T-cell (primary cell): ENCODE measurements at regions not wholly inside any gene's neighbourhood (a gene's known extent, or its start where the extent isn't known, plus 50 kb on each side); places are given as distances from the start of the nearest gene placed in this dataset.

Source experiments
- ATAC-seq, 4 experiments: fragments of 200-7000 bp in 3 of 4; fragments of 150-1000 bp in 1 of 4; cut with Tn5 transposase; replicated peaks in 1 of 4; 1 replicate in 3 of 4; 2 replicates in 1 of 4; pipeline ENCODE4 v1.10.0; 2021; ENCODE audit warnings: moderate library complexity in 3 of 4, mild to moderate bottlenecking in 2 of 4, moderate number of reproducible peaks in 1 of 4
- CTCF ChIA-PET, 2 donors: fragments of 300-600 bp; sonication (Branson Sonifier 250); formaldehyde crosslinking; loops; one replicate each; lab custom pipeline; 2022; ENCODE audit warnings: antibody characterized with exemption in 2 of 2; lab: Charles Lee
- POLR2A ChIA-PET, 2 donors: fragments of 300-600 bp; sonication (Branson Sonifier 250); formaldehyde crosslinking; loops; one replicate each; lab custom pipeline; 2022; ENCODE audit warnings: antibody characterized with exemption in 2 of 2; lab: Charles Lee
- DNase-seq, 35 experiments: peaks; one replicate each; pipeline versions ENCODE4 v3.0.0 to v3.0.0-alpha.2; 2013 to 2023
- H3K27ac ChIP-seq: one replicate; pipeline ENCODE4 v1.5.1; 2013; ENCODE audit warnings: low read length
- H3K27me3 ChIP-seq, 2 experiments: replicated peaks in 1 of 2; 1 replicate in 1 of 2; 2 replicates in 1 of 2; pipeline versions ENCODE4 v1.6.1 to v1.7.0; 2013; ENCODE audit warnings: low read length in 1 of 2, mixed read lengths in 1 of 2; ENCODE audit not compliant: control insufficient read depth in 2 of 2, insufficient read depth in 2 of 2; ENCODE audit errors: extremely low read depth in 1 of 2
- H3K36me3 ChIP-seq, 2 donors: 1 replicate in 1 of 2; 2 replicates in 1 of 2; pipeline versions ENCODE4 v1.6.1 to v1.7.0; 2013; ENCODE audit warnings: low read length in 1 of 2; ENCODE audit not compliant: control insufficient read depth in 2 of 2, insufficient read depth in 1 of 2; ENCODE audit errors: extremely low read depth in 1 of 2
- H3K4me1 ChIP-seq, 2 experiments: 1 replicate in 1 of 2; 2 replicates in 1 of 2; pipeline versions ENCODE4 v1.6.1 to v1.7.0; 2013; ENCODE audit warnings: low read length in 2 of 2, mixed read lengths in 1 of 2; ENCODE audit not compliant: insufficient read depth in 2 of 2, control insufficient read depth in 1 of 2; ENCODE audit errors: extremely low read depth in 1 of 2
- H3K4me3 ChIP-seq, 2 donors: 1 replicate in 1 of 2; 2 replicates in 1 of 2; pipeline versions ENCODE4 v1.5.1 to v1.7.0; 2013; ENCODE audit warnings: mild to moderate bottlenecking in 2 of 2, low read length in 1 of 2, moderate library complexity in 1 of 2; ENCODE audit not compliant: control insufficient read depth in 1 of 2; ENCODE audit errors: extremely low read depth in 1 of 2
- H3K9me3 ChIP-seq: 2 replicates; pipeline ENCODE4 v1.7.0; 2013
- H3K27ac Mint-ChIP-seq, 2 donors: one replicate each; pipeline ENCODE4 v1.8.0; 2020 to 2021; ENCODE audit warnings: mild to moderate bottlenecking in 2 of 2, mixed read lengths in 2 of 2
- H3K27me3 Mint-ChIP-seq, 2 donors: one replicate each; pipeline ENCODE4 v1.8.0; 2021 to 2022; ENCODE audit warnings: mixed read lengths in 2 of 2
- H3K36me3 Mint-ChIP-seq: one replicate; pipeline ENCODE4 v1.8.0; 2021; ENCODE audit warnings: mixed read lengths
- H3K4me1 Mint-ChIP-seq, 3 donors: one replicate each; pipeline ENCODE4 v1.8.0; 2020 to 2022; ENCODE audit warnings: mixed read lengths in 3 of 3, mild to moderate bottlenecking in 1 of 3
- H3K4me3 Mint-ChIP-seq, 3 donors: one replicate each; pipeline ENCODE4 v1.8.0; 2020 to 2022; ENCODE audit warnings: mild to moderate bottlenecking in 3 of 3, mixed read lengths in 3 of 3, moderate library complexity in 3 of 3
- H3K9me3 Mint-ChIP-seq, 3 donors: one replicate each; pipeline ENCODE4 v1.8.0; 2020 to 2022; ENCODE audit warnings: mixed read lengths in 3 of 3
- WGBS: methylation state at CpG from one replicate; pipeline ENCODE4 v1.1.5; 2013; ENCODE audit warnings: missing lambda C conversion rate; ENCODE audit not compliant: insufficient coverage; 5-methylcytosine and 5-hydroxymethylcytosine counted together

- DNase-seq = no peak
- H3K27ac ChIP-seq = no peak overlapping the region
- H3K9me3 ChIP-seq = no peaks in the 10 kb centered on the region
- H3K36me3 ChIP-seq = no peaks in the 10 kb centered on the region
- H3K36me3 Mint-ChIP-seq = no peaks in the 10 kb centered on the region
- no peaks in the 10 kb centered on the region for H3K4me1 Mint-ChIP-seq
- no peak overlapping the region for H3K4me3 Mint-ChIP-seq
- ChIA-PET POLR2A (no interaction called here), CTCF (no interaction called here)
- peaks cover 0 to under 1% of the 10 kb centered on the region in 2 donors for H3K27me3 Mint-ChIP-seq
- no peaks in the 10 kb centered on the region for H3K4me1 ChIP-seq
- no peak overlapping the region for H3K27ac Mint-ChIP-seq
- no peak overlapping the region for H3K4me3 ChIP-seq
- ATAC-seq = no peak
- H3K27me3 ChIP-seq = no peaks in the 10 kb centered on the region
- WGBS = 89% methylated on average over 1 of the region's 3 CpGs
- peaks cover 0 to 6% (median 5%) of the 10 kb centered on the region in 3 donors for H3K9me3 Mint-ChIP-seq
Observed at GRCh38 chr15:45834622-45835021, 199.8 kb downstream of the SQOR start.

GRCh38 chr15:45842151-45842550 is 207.3 kb downstream of the SQOR start:
- CTCF ChIA-PET = no interaction called here
- no peaks in the 10 kb centered on the region for H3K9me3 Mint-ChIP-seq
- Histone ChIP-seq H3K27ac (no peak overlapping the region), H3K27me3 (peaks cover 0 to 10% of the 10 kb centered on the region in 2 experiments), H3K36me3 (no peaks in the 10 kb centered on the region), H3K4me3 (no peak overlapping the region), H3K4me1 (no peaks in the 10 kb centered on the region), H3K9me3 (no peaks in the 10 kb centered on the region)
- H3K4me3 Mint-ChIP-seq = no peak overlapping the region
- DNase-seq = no peak
- no peaks in the 10 kb centered on the region for H3K4me1 Mint-ChIP-seq
- H3K27ac Mint-ChIP-seq = no peak overlapping the region
- no peak for ATAC-seq
- POLR2A ChIA-PET = no interaction called here
- peaks cover 23 to 25% of the 10 kb centered on the region in 2 donors for H3K27me3 Mint-ChIP-seq
- no CpG with 5 or more reads among the region's 1 CpG for WGBS
- H3K36me3 Mint-ChIP-seq = no peaks in the 10 kb centered on the region

- H3K9me3 Mint-ChIP-seq = peaks cover 0 to 7% (median 5%) of the 10 kb centered on the region in 3 donors
- Histone ChIP-seq H3K9me3 (no peaks in the 10 kb centered on the region), H3K4me3 (no peak overlapping the region), H3K27me3 (no peaks in the 10 kb centered on the region), H3K36me3 (no peaks in the 10 kb centered on the region), H3K27ac (no peak overlapping the region), H3K4me1 (no peaks in the 10 kb centered on the region)
- DNase-seq = no peak
- CTCF ChIA-PET = interaction anchor here in 1 of 2 donors (0.6 kb wide), 1 partner anchor 233 kb away, joined by 3 read pairs; no protein-coding TSS in a partner anchor
- no peaks in the 10 kb centered on the region for H3K36me3 Mint-ChIP-seq
- POLR2A ChIA-PET = no interaction called here
- ATAC-seq = no peak
- 62% methylated on average over 3 of the region's 4 CpGs for WGBS
- H3K4me1 Mint-ChIP-seq = no peaks in the 10 kb centered on the region
- peaks cover 2 to 13% of the 10 kb centered on the region in 2 donors for H3K27me3 Mint-ChIP-seq
- H3K4me3 Mint-ChIP-seq = no peak overlapping the region
- no peak overlapping the region for H3K27ac Mint-ChIP-seq
Observed at GRCh38 chr15:45847645-45848044, 212.8 kb downstream of the SQOR start.

GRCh38 chr15:45849136-45849535 is 214.3 kb downstream of the SQOR start:
- DNase-seq (no peak), ATAC-seq (no peak)
- H3K36me3 Mint-ChIP-seq = no peaks in the 10 kb centered on the region
- no CpG with 5 or more reads among the region's 3 CpGs for WGBS
- H3K9me3 Mint-ChIP-seq = peaks cover 0 to 7% (median 5%) of the 10 kb centered on the region in 3 donors
- Histone ChIP-seq H3K4me3 (no peak overlapping the region), H3K4me1 (no peaks in the 10 kb centered on the region), H3K9me3 (no peaks in the 10 kb centered on the region), H3K27ac (no peak overlapping the region), H3K36me3 (no peaks in the 10 kb centered on the region), H3K27me3 (no peaks in the 10 kb centered on the region)
- no peaks in the 10 kb centered on the region for H3K4me1 Mint-ChIP-seq
- no peak overlapping the region for H3K4me3 Mint-ChIP-seq
- CTCF ChIA-PET = no interaction called here
- H3K27me3 Mint-ChIP-seq = peaks cover 4% of the 10 kb centered on the region in 2 donors
- POLR2A ChIA-PET = no interaction called here
- H3K27ac Mint-ChIP-seq = no peak overlapping the region

GRCh38 chr15:45854455-45855202 is 219.8 kb downstream of the SQOR start:
- no peaks in the 10 kb centered on the region for H3K36me3 ChIP-seq
- no peaks in the 10 kb centered on the region for H3K36me3 Mint-ChIP-seq
- POLR2A ChIA-PET = no interaction called here
- no peak overlapping the region for H3K27ac ChIP-seq
- H3K27ac Mint-ChIP-seq = no peak overlapping the region
- peaks cover 4 to 9% of the 10 kb centered on the region in 2 donors for H3K27me3 Mint-ChIP-seq
- H3K4me3 Mint-ChIP-seq = no peak overlapping the region
- WGBS = 100% methylated on average over 1 of the region's 6 CpGs
- H3K9me3 Mint-ChIP-seq = peaks cover 0 to 7% (median 5%) of the 10 kb centered on the region in 3 donors
- H3K9me3 ChIP-seq = no peaks in the 10 kb centered on the region
- CTCF ChIA-PET = no interaction called here
- ATAC-seq (no peak), DNase-seq (no peak)
- H3K4me3 ChIP-seq = no peak overlapping the region
- no peaks in the 10 kb centered on the region for H3K4me1 ChIP-seq
- no peaks in the 10 kb centered on the region for H3K4me1 Mint-ChIP-seq
- H3K27me3 ChIP-seq = no peaks in the 10 kb centered on the region

- Mint-ChIP-seq H3K27me3 (peaks cover 4 to 9% of the 10 kb centered on the region in 2 donors), H3K4me3 (no peak overlapping the region), H3K9me3 (peaks cover 0 to 4% (median 2%) of the 10 kb centered on the region in 3 donors), H3K27ac (no peak overlapping the region), H3K4me1 (no peaks in the 10 kb centered on the region), H3K36me3 (no peaks in the 10 kb centered on the region)
- Histone ChIP-seq H3K27me3 (no peaks in the 10 kb centered on the region), H3K36me3 (no peaks in the 10 kb centered on the region), H3K9me3 (no peaks in the 10 kb centered on the region), H3K4me3 (no peak overlapping the region), H3K27ac (no peak overlapping the region), H3K4me1 (no peaks in the 10 kb centered on the region)
- ATAC-seq (no peak), DNase-seq (no peak)
- ChIA-PET CTCF (no interaction called here), POLR2A (no interaction called here)
- 68% methylated on average over 3 of the region's 4 CpGs for WGBS
Observed at GRCh38 chr15:45855210-45855906, 220.5 kb downstream of the SQOR start.
